Neural progenitor cell (in vitro differentiated cells): ENCODE measurements at regions not wholly inside any gene's neighbourhood (a gene's known extent, or its start where the extent isn't known, plus 50 kb on each side); places are given as distances from the start of the nearest gene placed in this dataset. TPM values are rescaled to one million over a fixed set of nuclear protein-coding genes. Genes with fewer than 3 reads are reported as not detected.

Source experiments
- DNase-seq: peaks from one replicate; pipeline ENCODE4 v3.0.0-alpha.2; 2016; ENCODE audit warnings: low spot score
- H2AFZ ChIP-seq: fragments of 200-600 bp; sonication (generic); replicated peaks from 2 replicates; pipeline ENCODE4 v1.6.1; 2016; ENCODE audit warnings: antibody characterized with exemption
- H3F3A ChIP-seq: fragments of 200-600 bp; sonication (generic); 2 replicates; pipeline ENCODE4 v1.6.1; 2016; ENCODE audit warnings: antibody characterized with exemption, low read depth
- H3K27ac ChIP-seq: fragments of 200-600 bp; sonication (generic); 2 replicates; pipeline ENCODE4 v1.5.1; 2016; ENCODE audit warnings: mild to moderate bottlenecking
- H3K27me3 ChIP-seq: fragments of 200-600 bp; sonication (generic); 2 replicates; pipeline ENCODE4 v1.6.1; 2016; ENCODE audit warnings: mild to moderate bottlenecking, moderate library complexity
- H3K36me3 ChIP-seq: fragments of 200-600 bp; sonication (generic); 2 replicates; pipeline ENCODE4 v1.5.1; 2016
- H3K4me1 ChIP-seq: fragments of 200-600 bp; sonication (generic); 2 replicates; pipeline ENCODE4 v1.6.1; 2016; ENCODE audit warnings: mixed run types
- H3K4me2 ChIP-seq: fragments of 200-600 bp; sonication (generic); 2 replicates; pipeline ENCODE4 v1.6.1; 2016
- H3K4me3 ChIP-seq: fragments of 200-600 bp; sonication (generic); 2 replicates; pipeline ENCODE4 v1.5.1; 2016
- H3K79me2 ChIP-seq: fragments of 200-600 bp; sonication (generic); 2 replicates; pipeline ENCODE4 v1.6.1; 2016; ENCODE audit warnings: low read depth
- H3K9ac ChIP-seq: fragments of 200-600 bp; sonication (generic); 2 replicates; pipeline ENCODE4 v1.6.1; 2016
- H3K9me3 ChIP-seq: fragments of 200-600 bp; sonication (generic); 2 replicates; pipeline ENCODE4 v1.5.1; 2016; ENCODE audit warnings: low read depth
- H4K20me1 ChIP-seq: fragments of 200-600 bp; sonication (generic); 2 replicates; pipeline ENCODE4 v1.6.1; 2016; ENCODE audit warnings: low read depth
- H3K27ac Mint-ChIP-seq: 3 replicates; pipeline ENCODE4 v1.8.0; 2021; ENCODE audit warnings: mixed read lengths
- H3K27me3 Mint-ChIP-seq: 2 replicates; pipeline ENCODE4 v1.8.0; 2022; ENCODE audit warnings: low read depth, mild to moderate bottlenecking, inconsistent platforms, moderate library complexity, mixed read lengths; ENCODE audit not compliant: insufficient read depth
- H3K36me3 Mint-ChIP-seq: 3 replicates; pipeline ENCODE4 v1.8.0; 2021; ENCODE audit warnings: mixed read lengths
- H3K4me1 Mint-ChIP-seq: 3 replicates; pipeline ENCODE4 v1.8.0; 2021; ENCODE audit warnings: mixed read lengths
- H3K4me3 Mint-ChIP-seq: 3 replicates; pipeline ENCODE4 v1.8.0; 2021; ENCODE audit warnings: mild to moderate bottlenecking, moderate library complexity, mixed read lengths
- H3K9me3 Mint-ChIP-seq: 3 replicates; pipeline ENCODE4 v1.8.0; 2020; ENCODE audit warnings: mixed read lengths
- CTCF ChIP-seq: fragments of 200-600 bp; sonication (generic); IDR thresholded peaks from 2 replicates; pipeline ENCODE4 v1.5.1; 2017; ENCODE audit warnings: antibody characterized with exemption, mild to moderate bottlenecking
- EZH2 ChIP-seq: fragments of 200-600 bp; sonication (generic); IDR thresholded peaks from 2 replicates; pipeline ENCODE4 v1.6.1; 2017; ENCODE audit warnings: antibody characterized with exemption, mild to moderate bottlenecking, moderate library complexity
- EZH2phosphoT487 ChIP-seq: fragments of 200-600 bp; sonication (generic); IDR thresholded peaks from 2 replicates; pipeline ENCODE4 v1.6.1; 2017; ENCODE audit warnings: antibody characterized with exemption
- small RNA-seq: library from RNA; depleted of rRNA; stranded (forward); fragments of <200 nt; gene quantifications from one replicate; pipeline ENCODE3, GENCODE V24; 2015

GRCh38 chr1:96660503-96660902 is 61.1 kb upstream of the PTBP2 start:
- Histone ChIP-seq H3K27me3 (no peaks in the 10 kb centered on the region), H3K27ac (no peak overlapping the region), H3K9ac (no peak overlapping the region), H3K4me1 (no peaks in the 10 kb centered on the region), H4K20me1 (no peaks in the 10 kb centered on the region), H3K79me2 (no peaks in the 10 kb centered on the region), H3F3A (no peaks in the 10 kb centered on the region), H3K4me2 (no peak overlapping the region), H3K9me3 (no peaks in the 10 kb centered on the region), H3K36me3 (no peaks in the 10 kb centered on the region), H2AFZ (no peak overlapping the region), H3K4me3 (no peak overlapping the region)
- no peaks in the 10 kb centered on the region for H3K36me3 Mint-ChIP-seq
- H3K4me3 Mint-ChIP-seq = no peak overlapping the region
- no peak for TF ChIP-seq CTCF
- no peak for TF ChIP-seq EZH2phosphoT487
- no peak for TF ChIP-seq EZH2
- no peaks in the 10 kb centered on the region for H3K4me1 Mint-ChIP-seq
- DNase-seq = no peak
- no peak overlapping the region for H3K27ac Mint-ChIP-seq
- H3K27me3 Mint-ChIP-seq = no peaks in the 10 kb centered on the region
- peaks cover 28% of the 10 kb centered on the region for H3K9me3 Mint-ChIP-seq

Small RNA genes in the stretch of these regions (small RNA-seq; reads per million reads assigned to genes)
- not detected for gene RNU1-130P
